ENCODE measurements at regions not wholly inside any gene's neighbourhood (a gene's known extent, or its start where the extent isn't known, plus 50 kb on each side); places are given as distances from the start of the nearest gene placed in this dataset.

GRCh38 chr5:158013939-158014338 is 155.0 kb upstream of the CLINT1 start:
- Mint-ChIP-seq H3K27me3 (peaks cover 25% of the 10 kb centered on the region), H3K36me3 (ENCODE audit: low read depth) (no peaks in the 10 kb centered on the region), H3K4me1 (no peaks in the 10 kb centered on the region), H3K27ac (no peak overlapping the region), H3K4me3 (no peak overlapping the region), H3K9me3 (no peaks in the 10 kb centered on the region)
- no peak for ATAC-seq (replicated peaks)

DNA sequence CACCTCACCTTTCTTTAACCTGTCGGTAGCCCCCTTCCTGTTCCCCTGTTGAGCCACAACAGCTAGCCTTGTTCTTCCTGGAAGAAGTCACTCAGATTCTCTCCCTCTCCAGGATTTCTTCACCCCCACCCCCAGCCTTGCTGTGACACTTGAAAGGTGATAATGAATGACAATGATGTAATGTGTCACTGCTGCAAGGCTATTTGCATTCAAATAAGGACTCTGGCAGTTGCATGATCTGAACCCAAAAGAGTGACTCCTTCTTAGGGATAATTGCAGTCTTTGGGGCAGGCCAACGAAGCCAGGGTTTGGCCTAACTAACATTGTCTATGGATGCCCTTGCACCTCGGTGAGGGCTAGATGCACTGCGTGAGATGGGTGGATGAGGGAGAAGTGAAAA is 154.4 kb upstream of the CLINT1 start:
- no peak for ATAC-seq (replicated peaks)
- Mint-ChIP-seq H3K27me3 (peaks cover 25% of the 10 kb centered on the region), H3K9me3 (no peaks in the 10 kb centered on the region), H3K36me3 (ENCODE audit: low read depth) (no peaks in the 10 kb centered on the region), H3K4me3 (no peak overlapping the region), H3K27ac (no peak overlapping the region), H3K4me1 (no peaks in the 10 kb centered on the region)

DNA sequence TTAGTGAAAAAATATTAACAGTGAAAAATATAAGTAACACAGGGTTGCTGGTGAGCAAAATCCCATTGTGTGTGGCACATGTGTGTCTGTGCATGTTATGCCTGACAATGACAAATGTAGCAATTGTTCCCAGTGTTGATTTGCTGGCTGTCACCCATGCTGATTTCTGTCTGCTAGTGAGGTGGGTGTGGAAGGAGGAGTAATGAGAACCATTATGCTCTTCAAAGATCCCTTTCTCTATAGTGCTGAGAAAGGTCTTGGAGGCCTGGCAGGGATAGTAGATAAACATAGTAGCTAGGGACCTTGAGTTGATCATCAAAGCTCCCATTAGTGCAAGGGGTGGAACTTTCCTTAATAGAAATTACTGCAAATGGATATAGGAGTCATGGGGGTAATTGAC is 152.5 kb upstream of the CLINT1 start:
- Mint-ChIP-seq H3K27ac (no peak overlapping the region), H3K9me3 (no peaks in the 10 kb centered on the region), H3K36me3 (ENCODE audit: low read depth) (no peaks in the 10 kb centered on the region), H3K4me1 (no peaks in the 10 kb centered on the region), H3K4me3 (no peak overlapping the region), H3K27me3 (peaks cover 22% of the 10 kb centered on the region)
- ATAC-seq (replicated peaks) = no peak

DNA sequence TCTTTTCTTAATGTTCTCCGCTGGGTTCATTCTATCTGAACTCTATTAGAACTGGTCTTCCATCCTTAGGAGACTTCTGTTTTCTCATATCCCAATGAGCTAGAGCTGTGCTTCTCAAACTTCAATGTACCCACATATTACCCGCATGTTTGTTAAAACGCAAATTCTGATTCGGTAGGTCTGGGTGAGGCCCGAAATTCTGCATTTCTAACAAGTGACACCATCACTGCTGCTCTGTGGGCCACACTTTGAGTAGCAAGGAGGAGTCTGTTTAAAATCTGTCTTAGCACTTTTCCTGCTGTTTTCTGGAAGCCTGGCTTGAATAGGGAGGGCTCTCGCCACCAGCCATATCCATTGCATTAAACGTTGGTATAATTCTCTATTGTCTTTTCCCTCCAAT is 151.9 kb upstream of the CLINT1 start:
- Mint-ChIP-seq H3K36me3 (ENCODE audit: low read depth) (no peaks in the 10 kb centered on the region), H3K9me3 (no peaks in the 10 kb centered on the region), H3K27ac (no peak overlapping the region), H3K4me1 (no peaks in the 10 kb centered on the region), H3K4me3 (no peak overlapping the region), H3K27me3 (peaks cover 22% of the 10 kb centered on the region)
- no peak for ATAC-seq (replicated peaks)

DNA sequence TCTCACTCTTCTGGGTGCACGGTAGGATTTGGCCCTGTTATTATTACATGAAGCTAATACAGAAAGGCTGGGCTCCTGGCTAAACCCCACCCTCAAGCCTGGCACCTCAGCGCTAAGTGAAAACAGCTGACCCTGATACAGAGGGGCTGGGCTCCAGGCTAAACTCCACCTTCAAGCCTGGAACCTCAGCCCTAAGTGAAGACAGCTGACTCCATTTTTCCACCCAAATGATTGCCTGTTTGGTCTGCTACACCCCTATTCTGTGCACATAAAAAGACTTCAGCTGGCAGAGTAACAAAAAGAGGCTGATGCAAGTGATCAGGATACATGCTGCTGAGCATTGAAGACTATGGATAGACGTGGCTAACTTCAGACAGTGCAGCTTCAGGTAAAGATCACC is 148.4 kb upstream of the CLINT1 start:
- H3K4me1 Mint-ChIP-seq = no peaks in the 10 kb centered on the region
- H3K9me3 Mint-ChIP-seq = no peaks in the 10 kb centered on the region
- ATAC-seq (replicated peaks) = no peak
- H3K36me3 Mint-ChIP-seq (ENCODE audit: low read depth) = no peaks in the 10 kb centered on the region
- no peak overlapping the region for H3K27ac Mint-ChIP-seq
- peaks cover 11% of the 10 kb centered on the region for H3K27me3 Mint-ChIP-seq
- no peak overlapping the region for H3K4me3 Mint-ChIP-seq

DNA sequence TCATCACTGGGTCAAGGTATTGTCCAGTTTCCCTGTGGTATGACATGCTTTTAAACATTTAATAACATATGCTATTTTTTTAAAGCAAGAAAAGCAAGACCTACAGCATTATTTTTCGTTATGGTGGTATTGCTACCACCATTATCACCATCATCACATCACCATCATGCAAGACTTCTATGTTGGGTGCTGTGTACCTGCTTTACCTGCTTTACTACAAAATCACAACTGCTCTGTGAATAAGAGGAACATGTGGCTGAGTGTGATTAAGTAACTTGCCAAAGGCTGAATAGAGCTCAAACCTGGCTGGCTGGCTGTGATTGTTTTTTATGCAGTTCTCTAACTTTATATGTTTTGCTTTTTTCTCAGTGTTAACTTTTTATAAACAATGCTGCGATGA is 140.8 kb upstream of the CLINT1 start:
- H3K27me3 Mint-ChIP-seq = peaks cover 14% of the 10 kb centered on the region
- H3K4me1 Mint-ChIP-seq = peaks cover 4% of the 10 kb centered on the region
- no peak for ATAC-seq (replicated peaks)
- H3K4me3 Mint-ChIP-seq = no peak overlapping the region
- no peaks in the 10 kb centered on the region for H3K9me3 Mint-ChIP-seq
- no peaks in the 10 kb centered on the region for H3K36me3 Mint-ChIP-seq (ENCODE audit: low read depth)
- H3K27ac Mint-ChIP-seq = no peak overlapping the region

GRCh38 chr5:157997991-157998504 is 139.1 kb upstream of the CLINT1 start:
- Mint-ChIP-seq H3K4me3 (no peak overlapping the region), H3K27me3 (peaks cover 21% of the 10 kb centered on the region), H3K36me3 (ENCODE audit: low read depth) (no peaks in the 10 kb centered on the region), H3K27ac (no peak overlapping the region), H3K9me3 (no peaks in the 10 kb centered on the region), H3K4me1 (peaks cover 15% of the 10 kb centered on the region)
- no peak for ATAC-seq (replicated peaks)

GRCh38 chr5:157994906-157995519 is 136.1 kb upstream of the CLINT1 start:
- Mint-ChIP-seq H3K27me3 (peaks cover 21% of the 10 kb centered on the region), H3K4me1 (peaks cover 15% of the 10 kb centered on the region), H3K9me3 (no peaks in the 10 kb centered on the region), H3K27ac (no peak overlapping the region), H3K36me3 (ENCODE audit: low read depth) (no peaks in the 10 kb centered on the region), H3K4me3 (peak overlapping the region; percentile 57)
- peak; percentile 82 for ATAC-seq (replicated peaks)

DNA sequence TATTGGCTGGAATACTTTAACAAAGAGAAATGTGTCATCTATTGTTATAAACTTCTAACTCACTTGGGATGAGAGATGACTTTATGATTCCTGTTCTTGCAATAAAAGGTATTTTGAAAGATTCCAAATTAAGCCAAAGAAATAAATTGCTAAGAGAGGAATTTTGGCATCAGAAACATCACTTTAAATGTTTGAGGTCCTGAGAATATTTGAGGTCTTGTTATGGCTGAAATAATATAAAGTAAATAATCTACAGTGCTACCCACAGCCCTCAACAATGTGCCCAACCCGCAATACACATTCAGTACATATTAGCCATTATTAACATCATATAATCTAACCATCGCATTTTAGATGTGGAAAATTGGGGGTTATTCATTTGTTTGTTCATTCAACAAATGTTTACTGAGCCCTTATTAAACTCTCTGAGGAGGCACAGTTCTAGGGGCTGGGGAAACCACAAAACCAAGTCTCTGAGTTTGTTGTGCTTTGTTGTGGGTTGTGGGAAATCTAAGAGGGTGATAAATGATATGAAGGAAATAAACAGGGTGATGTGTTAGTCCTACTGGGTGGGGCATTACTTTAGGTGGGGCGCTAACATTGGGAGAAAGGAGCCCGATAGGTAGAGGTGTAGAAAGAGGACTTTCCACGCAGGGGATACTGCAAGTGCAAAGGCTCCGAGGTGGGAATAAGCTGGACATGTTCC is 135.2 kb upstream of the CLINT1 start:
- peak; percentile 53 for ATAC-seq (replicated peaks)
- Mint-ChIP-seq H3K27ac (no peak overlapping the region), H3K4me3 (peak overlapping the region; percentile 57), H3K36me3 (ENCODE audit: low read depth) (no peaks in the 10 kb centered on the region), H3K9me3 (no peaks in the 10 kb centered on the region), H3K4me1 (peaks cover 15% of the 10 kb centered on the region), H3K27me3 (peaks cover 28% of the 10 kb centered on the region)

- H3K4me3 Mint-ChIP-seq = no peak overlapping the region
- no peak for ATAC-seq (replicated peaks)
- H3K9me3 Mint-ChIP-seq = no peaks in the 10 kb centered on the region
- no peak overlapping the region for H3K27ac Mint-ChIP-seq
- peaks cover 15% of the 10 kb centered on the region for H3K4me1 Mint-ChIP-seq
- H3K27me3 Mint-ChIP-seq = peaks cover 30% of the 10 kb centered on the region
- no peaks in the 10 kb centered on the region for H3K36me3 Mint-ChIP-seq (ENCODE audit: low read depth)
Observed at GRCh38 chr5:157993201-157993600, 134.3 kb upstream of the CLINT1 start.

- Mint-ChIP-seq H3K9me3 (no peaks in the 10 kb centered on the region), H3K27me3 (peaks cover 23% of the 10 kb centered on the region), H3K4me3 (no peak overlapping the region), H3K27ac (no peak overlapping the region), H3K4me1 (peaks cover 15% of the 10 kb centered on the region), H3K36me3 (ENCODE audit: low read depth) (no peaks in the 10 kb centered on the region)
- ATAC-seq (replicated peaks) = no peak
Observed at GRCh38 chr5:157990583-157991181, 131.7 kb upstream of the CLINT1 start.

- Mint-ChIP-seq H3K4me1 (peaks cover 8% of the 10 kb centered on the region), H3K36me3 (ENCODE audit: low read depth) (no peaks in the 10 kb centered on the region), H3K9me3 (no peaks in the 10 kb centered on the region), H3K27me3 (peaks cover 21% of the 10 kb centered on the region), H3K27ac (no peak overlapping the region), H3K4me3 (no peak overlapping the region)
- no peak for ATAC-seq (replicated peaks)
Observed at GRCh38 chr5:157989296-157989695, 130.4 kb upstream of the CLINT1 start.

GRCh38 chr5:157987259-157987658 is 128.3 kb upstream of the CLINT1 start:
- H3K4me3 Mint-ChIP-seq = no peak overlapping the region
- no peaks in the 10 kb centered on the region for H3K4me1 Mint-ChIP-seq
- H3K27me3 Mint-ChIP-seq = peaks cover 17% of the 10 kb centered on the region
- H3K27ac Mint-ChIP-seq = no peak overlapping the region
- H3K36me3 Mint-ChIP-seq (ENCODE audit: low read depth) = no peaks in the 10 kb centered on the region
- no peak for ATAC-seq (replicated peaks)
- H3K9me3 Mint-ChIP-seq = peaks cover 3% of the 10 kb centered on the region

DNA sequence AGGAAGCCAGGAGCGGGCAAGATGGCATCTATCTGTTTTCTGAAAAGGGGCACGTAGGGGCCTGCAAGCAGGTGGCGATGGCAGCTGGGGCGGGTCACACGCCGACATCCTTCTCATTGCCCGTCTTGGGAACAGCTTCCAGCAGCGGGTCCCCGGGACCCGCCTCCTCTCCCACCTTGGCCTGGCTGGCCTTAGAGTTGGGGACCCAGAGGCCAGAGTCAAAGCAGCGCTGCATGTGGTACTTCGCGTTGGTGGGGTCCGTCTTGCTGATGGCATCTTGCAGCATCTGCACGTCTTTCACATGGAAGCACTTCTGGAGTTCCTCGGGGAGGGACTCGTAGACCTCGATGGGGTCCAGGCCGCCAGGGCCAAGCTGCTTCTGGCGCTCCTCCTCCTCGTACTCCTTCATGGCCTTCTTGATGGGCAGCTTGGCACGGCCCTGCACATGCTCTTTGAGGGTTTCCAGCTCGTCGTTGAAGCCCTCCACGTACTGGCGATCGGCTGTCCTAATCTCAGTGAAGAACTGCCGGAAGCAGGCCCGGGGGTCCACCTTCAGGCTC is 127.6 kb upstream of the CLINT1 start:
- Mint-ChIP-seq H3K27ac (no peak overlapping the region), H3K4me3 (no peak overlapping the region), H3K4me1 (no peaks in the 10 kb centered on the region), H3K27me3 (peaks cover 16% of the 10 kb centered on the region), H3K36me3 (ENCODE audit: low read depth) (no peaks in the 10 kb centered on the region), H3K9me3 (peaks cover 3% of the 10 kb centered on the region)
- no peak for ATAC-seq (replicated peaks)

GRCh38 chr5:157984611-157985010 is 125.7 kb upstream of the CLINT1 start:
- ATAC-seq (replicated peaks) = no peak
- H3K9me3 Mint-ChIP-seq = peaks cover 3% of the 10 kb centered on the region
- no peaks in the 10 kb centered on the region for H3K36me3 Mint-ChIP-seq (ENCODE audit: low read depth)
- H3K27me3 Mint-ChIP-seq = peaks cover 13% of the 10 kb centered on the region
- H3K4me3 Mint-ChIP-seq = no peak overlapping the region
- no peak overlapping the region for H3K27ac Mint-ChIP-seq
- no peaks in the 10 kb centered on the region for H3K4me1 Mint-ChIP-seq

Measured in activated T-helper 17 cell treated with anti-CD3 and anti-CD28 coated beads, Interleukin-2, amount 50 U/mL, for 72 hours (primary cell).